IPS-18c (cell line): ENCODE measurements at regions not wholly inside any gene's neighbourhood (a gene's known extent, or its start where the extent isn't known, plus 50 kb on each side); places are given as distances from the start of the nearest gene placed in this dataset.

Experiments used
- H3K4me3 ChIP-seq: 2 replicates; pipeline ENCODE4 v1.7.0; 2013; ENCODE audit warnings: low read depth, mild to moderate bottlenecking, low read length, moderate library complexity; ENCODE audit not compliant: insufficient read depth
- H3K9me3 ChIP-seq: one replicate; pipeline ENCODE4 v1.6.1; 2013; ENCODE audit warnings: mild to moderate bottlenecking, low read length, moderate library complexity; ENCODE audit not compliant: control insufficient read depth, insufficient read depth

DNA sequence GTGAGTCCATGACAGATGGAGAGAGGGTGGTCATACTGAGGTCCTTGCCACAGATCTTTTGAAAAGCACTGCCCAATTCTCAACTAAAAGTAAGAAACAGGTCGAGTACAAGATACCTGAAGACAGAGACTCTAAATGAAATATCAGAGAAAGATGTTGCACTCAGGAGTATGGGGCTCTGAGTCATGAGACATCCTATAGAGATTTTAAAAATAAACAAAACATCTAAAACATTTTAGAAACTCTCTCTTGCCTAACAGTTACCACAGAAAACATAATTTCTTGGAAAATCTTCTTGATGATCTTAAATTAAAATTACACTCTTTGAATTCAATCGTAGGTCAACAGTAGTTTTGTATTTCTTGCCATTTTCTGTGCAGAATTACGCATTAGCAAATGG, 348.9 kb upstream of the MARCKS start:
- no peak overlapping the region for H3K4me3 ChIP-seq
- no peaks in the 10 kb centered on the region for H3K9me3 ChIP-seq

DNA sequence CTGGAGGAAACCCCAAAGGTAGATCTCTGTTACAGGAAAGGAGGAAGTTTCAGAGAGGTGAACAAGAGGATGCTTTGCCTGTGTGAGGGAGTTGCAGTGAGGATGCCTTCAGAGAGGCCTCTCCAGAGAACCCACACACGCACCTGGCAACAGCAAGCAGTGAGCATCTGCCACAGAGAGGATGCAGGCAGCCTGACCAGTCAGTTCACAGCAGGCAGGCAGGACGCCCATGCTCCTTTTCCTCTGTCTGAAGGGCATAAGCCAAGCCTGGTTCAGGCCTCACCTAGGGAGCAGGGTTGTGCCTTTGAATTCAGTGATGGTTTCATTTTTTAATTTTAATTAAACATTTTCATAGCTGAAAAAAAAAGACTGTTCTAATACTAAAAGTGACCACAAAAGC, 346.0 kb upstream of the MARCKS start:
- Histone ChIP-seq H3K4me3 (no peak overlapping the region), H3K9me3 (no peaks in the 10 kb centered on the region)

DNA sequence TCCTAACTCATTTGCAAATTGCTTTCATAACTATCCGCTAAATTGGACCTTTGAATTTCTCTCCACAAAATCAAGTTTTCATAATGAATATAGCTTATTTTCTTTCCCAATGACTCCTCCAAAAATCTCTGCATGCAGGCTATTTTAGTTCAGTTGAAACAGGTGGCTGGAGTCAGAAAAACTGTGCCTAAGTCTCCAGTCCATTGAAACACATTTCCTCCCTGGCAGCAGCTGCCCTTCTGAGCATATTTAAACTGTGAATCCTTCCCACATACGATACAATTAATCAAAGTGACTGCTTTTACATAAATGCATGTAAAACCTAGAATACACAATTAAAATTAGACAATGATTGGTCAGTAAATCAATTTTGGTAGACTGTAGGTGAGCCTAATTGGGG, 344.6 kb upstream of the MARCKS start:
- H3K4me3 ChIP-seq = no peak overlapping the region
- H3K9me3 ChIP-seq = no peaks in the 10 kb centered on the region

DNA sequence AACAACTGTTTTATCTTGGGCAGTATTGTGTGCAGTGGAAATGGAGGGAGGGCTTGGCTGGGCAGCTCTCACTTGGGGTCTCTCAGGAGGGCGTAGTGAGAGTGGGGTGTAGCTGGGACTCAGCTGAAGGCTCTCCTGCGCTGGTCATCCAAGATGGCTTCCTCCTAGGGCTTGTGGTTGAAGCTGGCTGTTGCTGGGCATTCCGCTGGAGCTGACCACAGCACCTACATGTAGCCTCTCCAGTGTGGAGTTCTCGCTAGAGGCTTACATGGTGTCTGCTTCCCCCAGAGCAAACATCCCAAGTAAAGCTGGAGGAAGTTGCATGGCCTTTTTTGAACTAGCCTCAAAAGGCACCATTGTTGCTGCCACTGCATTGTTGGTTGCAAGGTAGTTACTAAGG, 344.1 kb upstream of the MARCKS start:
- no peaks in the 10 kb centered on the region for H3K9me3 ChIP-seq
- no peak overlapping the region for H3K4me3 ChIP-seq

DNA sequence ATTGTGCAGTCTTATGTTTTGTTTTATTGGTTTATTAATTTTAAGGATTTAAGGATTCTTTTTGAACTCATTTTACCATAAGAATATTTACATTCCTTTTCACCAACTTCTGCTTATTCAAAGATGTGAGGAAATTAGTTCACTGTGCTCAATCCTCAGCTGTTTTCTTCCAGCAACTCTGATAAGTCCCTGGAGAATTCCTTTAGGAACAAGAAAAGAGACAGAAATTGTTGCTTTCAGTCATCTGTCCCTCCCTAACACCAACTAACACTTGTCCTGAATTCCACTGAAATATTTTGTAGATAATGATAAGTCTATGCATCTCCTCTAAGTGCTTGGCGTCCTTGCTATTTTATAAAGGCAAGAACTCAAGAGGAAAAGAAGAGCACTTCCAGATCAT, 334.8 kb upstream of the MARCKS start:
- H3K4me3 ChIP-seq = no peak overlapping the region
- no peaks in the 10 kb centered on the region for H3K9me3 ChIP-seq

DNA sequence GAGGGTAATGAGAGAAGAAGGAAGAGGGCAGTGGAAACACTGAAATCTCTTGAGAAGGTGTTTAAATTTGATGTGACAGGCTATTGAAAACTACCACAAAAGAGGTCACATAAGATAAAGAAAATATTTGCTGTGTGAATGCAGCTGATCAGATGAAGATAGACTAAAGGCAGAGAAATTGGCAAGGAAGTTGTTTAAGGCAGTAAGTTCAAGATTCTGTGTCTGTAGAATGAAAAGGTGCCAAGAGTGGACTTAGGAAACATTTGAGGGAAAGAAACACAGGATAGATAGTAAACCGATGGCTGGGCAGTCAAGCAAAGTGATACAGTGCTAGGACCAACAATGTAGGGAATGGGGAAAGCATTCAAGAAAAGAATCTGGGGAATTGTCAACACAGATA, 332.3 kb upstream of the MARCKS start:
- Histone ChIP-seq H3K9me3 (no peaks in the 10 kb centered on the region), H3K4me3 (no peak overlapping the region)

DNA sequence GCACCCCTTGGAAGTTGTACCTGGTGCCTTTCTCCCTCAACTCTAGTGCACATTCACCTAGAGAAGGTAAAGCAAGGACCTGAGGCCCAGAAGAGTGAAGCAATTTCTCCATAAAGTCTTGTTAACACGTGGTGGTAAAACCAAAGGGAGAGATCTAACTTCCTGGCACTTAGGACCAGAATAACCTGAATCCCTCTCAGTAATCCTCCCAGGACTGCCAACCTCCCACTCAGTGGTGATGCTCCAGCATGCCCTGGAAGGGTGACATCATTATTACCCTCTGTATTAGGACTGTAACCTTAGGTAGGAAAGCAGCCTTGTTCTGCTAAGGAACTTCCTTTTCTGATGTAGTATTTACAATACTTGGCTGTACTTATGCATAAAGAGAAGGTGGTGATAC, 330.6 kb upstream of the MARCKS start:
- no peaks in the 10 kb centered on the region for H3K9me3 ChIP-seq
- no peak overlapping the region for H3K4me3 ChIP-seq

DNA sequence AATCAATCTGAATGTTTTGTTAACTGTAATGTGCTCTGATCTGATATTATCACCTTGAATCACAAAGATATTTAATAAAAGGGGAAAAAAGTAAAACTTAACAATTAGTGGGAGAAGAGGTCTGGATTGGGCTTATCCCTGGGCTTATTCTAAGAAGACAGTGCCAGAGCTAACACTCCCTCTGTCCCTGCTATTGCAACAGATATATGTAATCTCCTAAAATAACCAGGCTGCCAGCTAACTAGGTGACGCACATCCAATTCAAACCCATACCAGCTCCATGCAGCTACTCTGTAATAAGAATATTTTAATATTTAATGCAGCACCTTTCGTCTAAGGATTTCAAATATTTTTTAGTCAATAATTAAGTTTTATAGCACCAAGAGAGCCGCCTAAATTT, 330.1 kb upstream of the MARCKS start:
- H3K4me3 ChIP-seq = no peak overlapping the region
- no peaks in the 10 kb centered on the region for H3K9me3 ChIP-seq

DNA sequence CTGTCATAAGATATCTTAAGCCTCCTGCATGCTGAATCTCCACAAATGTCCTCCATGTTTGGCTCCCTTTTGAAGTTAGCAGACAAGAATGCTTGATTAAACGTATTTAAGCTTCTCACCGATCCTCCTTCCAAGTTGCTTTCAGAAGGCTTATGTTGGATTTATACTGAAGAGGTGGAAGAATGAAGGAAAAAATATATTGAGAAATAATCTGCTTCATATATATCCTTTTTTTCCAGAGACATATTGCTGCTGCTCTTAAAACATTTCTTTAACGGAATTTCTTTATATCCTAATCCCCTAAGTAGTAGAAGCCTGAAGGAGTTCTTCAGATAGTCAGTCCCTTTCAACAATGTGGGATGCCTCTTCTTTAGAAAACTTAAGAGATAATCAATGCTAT, 329.0 kb upstream of the MARCKS start:
- H3K4me3 ChIP-seq = no peak overlapping the region
- H3K9me3 ChIP-seq = no peaks in the 10 kb centered on the region

DNA sequence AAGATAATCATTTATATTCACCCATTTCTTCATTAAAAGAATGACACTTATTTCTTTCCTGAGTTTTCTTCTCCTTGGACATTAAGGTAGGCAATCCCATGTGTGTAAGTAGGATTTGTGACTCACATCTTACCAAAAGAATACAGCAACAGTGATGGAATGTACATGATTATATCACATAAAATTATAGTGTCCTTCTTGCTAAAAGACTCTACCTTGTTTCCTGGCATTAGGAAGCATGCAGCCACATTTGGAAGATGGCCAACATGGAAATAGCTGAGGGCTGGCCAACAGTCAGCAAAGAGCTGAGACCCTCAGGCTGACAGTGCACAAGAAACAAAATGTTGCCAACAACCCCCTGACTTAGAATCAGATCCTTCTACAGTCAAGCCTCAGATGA, 327.9 kb upstream of the MARCKS start:
- no peak overlapping the region for H3K4me3 ChIP-seq
- H3K9me3 ChIP-seq = no peaks in the 10 kb centered on the region

DNA sequence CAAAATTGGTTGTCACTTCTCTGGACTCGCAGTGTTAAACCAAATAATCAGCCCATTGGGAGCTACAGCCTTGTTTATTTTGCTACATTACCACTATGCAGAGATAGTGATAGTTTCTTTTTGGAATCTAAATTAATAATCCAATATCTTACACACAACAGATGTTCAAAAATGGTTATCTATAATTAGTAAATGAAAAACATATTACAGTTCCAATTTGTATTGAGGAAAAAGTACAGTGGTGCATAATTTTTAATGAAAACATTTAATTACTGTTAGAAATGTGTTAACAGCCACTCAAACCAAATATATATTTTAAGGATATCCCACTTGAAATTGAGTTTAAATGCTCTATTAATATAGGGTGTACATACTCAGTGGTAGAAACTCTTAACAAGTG, 327.3 kb upstream of the MARCKS start:
- Histone ChIP-seq H3K4me3 (no peak overlapping the region), H3K9me3 (no peaks in the 10 kb centered on the region)

DNA sequence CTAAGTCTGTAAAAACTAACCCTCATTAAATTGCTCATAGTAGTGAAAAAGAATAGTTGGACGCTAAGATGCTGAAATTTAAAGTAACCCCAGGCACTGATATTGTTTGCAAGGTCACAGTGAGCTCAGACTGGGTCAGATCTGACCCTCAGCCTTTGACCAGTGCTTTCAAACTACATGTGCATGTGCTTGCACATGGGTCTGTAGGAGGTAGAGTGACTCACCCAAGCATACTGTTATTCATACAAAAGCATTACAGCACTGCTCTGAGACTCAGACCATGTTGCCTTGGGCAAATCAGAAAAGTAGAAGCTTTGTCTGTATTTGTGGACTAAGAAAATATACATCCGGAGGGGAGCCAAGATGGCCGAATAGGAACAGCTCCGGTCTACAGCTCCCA, 326.4 kb upstream of the MARCKS start:
- no peak overlapping the region for H3K4me3 ChIP-seq
- H3K9me3 ChIP-seq = no peaks in the 10 kb centered on the region

DNA sequence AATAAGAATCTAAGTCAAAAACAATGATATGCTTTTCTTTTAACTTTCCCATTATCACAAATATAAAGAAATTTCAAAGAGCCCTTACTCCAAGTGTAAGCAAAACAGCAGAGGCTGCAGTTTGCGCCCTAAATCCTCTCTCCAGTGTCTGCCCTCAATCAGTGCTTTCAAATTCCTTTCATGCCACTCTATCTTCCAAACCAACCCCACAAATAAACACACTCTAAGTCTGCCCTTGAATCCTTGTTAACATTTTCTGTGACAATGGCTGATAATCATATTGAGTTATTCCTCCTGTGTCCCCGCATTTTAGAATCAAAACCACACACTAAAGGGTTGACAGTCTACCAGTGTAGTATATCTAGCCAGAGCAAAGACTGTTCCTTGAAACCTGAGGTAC, 317.9 kb upstream of the MARCKS start:
- H3K9me3 ChIP-seq = no peaks in the 10 kb centered on the region
- no peak overlapping the region for H3K4me3 ChIP-seq

DNA sequence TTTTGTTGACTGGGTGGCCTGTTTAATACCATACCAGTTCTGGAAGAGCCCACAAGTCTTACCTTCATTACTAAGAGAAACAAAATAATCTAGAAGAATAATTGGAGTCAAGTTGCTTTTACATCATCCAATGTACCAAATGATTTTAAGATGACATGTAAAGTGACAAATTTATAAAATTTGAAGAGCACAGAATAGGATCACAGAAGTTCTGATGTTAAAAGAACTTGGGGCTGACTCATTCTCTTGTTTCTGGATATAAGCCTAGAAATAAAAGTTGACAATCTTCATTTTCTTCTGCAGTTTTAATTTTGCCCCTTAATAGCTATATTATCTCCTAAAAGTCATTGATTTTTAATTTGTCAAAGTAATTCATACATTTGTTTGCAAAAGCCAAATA, 317.5 kb upstream of the MARCKS start:
- H3K9me3 ChIP-seq = no peaks in the 10 kb centered on the region
- no peak overlapping the region for H3K4me3 ChIP-seq

DNA sequence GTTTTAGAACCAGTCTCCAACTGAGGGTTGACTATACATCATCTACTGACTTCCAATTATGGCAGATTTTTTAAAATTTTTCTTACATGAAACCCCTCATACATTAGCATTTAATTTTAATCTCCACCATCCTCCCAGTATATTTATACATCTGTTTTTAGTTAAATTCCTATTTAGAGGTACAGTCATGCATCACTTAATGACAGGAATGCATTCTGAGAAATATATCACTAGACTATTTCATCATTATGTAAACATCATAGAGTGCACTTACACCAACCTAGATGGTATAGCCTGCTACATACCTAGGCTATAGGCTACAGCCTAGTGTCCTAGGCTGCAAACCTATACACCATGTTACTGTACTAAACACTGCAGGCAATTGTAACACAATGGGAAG, 316.7 kb upstream of the MARCKS start:
- Histone ChIP-seq H3K9me3 (no peaks in the 10 kb centered on the region), H3K4me3 (no peak overlapping the region)

DNA sequence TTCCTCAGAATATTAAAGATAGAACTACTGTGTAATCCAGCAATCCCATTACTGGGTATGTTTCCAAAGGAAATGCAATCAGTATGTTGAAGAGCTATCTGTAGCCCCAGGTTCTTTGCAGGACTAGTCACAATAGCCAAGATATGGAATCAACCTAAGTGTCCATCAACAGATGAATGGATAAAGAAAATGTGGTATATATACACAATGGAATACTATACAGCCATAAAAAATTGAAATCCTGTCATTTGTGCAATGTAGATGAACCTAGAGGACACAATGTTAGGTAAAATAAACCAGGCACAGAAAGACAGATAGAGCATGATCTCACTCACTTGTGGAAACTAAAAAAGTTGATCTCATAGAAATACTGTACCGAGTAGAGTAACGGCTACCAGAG, 306.0 kb upstream of the MARCKS start:
- Histone ChIP-seq H3K9me3 (no peaks in the 10 kb centered on the region), H3K4me3 (no peak overlapping the region)

DNA sequence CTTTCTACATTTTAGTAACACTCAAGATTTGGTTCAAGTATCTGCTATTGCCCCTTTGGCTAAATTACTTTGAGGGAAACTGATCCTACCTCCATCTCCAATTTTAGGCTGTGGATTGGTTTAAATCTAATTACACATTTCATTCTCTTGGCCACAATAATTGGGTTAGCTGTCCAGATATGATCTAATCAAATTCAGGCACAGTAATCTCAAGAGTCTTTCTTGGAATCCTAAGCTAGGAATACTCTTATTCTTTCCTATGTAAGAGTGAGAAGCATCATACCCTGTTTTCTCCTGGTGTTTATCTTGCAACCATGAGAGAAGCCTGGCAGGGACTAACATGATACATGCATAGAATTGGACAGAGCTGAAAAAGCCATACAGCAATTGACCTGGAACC, 300.4 kb upstream of the MARCKS start:
- Histone ChIP-seq H3K9me3 (peaks cover 2% of the 10 kb centered on the region), H3K4me3 (no peak overlapping the region)

DNA sequence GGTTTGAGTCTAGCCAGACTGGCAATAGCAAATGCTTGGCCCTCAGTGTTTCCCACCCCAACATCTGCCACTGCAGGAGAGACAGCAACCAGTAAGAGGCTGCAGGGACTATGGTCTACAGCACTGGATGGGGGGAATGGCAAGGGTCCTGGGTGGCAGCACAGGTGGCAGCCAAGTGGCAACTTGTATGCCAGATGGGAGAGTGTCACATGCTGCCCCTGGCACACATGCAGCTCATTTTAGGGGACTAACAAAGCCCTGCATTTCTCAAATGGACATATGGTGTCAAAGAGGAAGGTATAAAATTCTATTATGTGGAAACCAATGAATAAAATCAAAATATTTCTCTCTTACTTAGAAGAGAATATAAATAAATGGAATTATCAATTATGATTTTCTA, 298.7 kb upstream of the MARCKS start:
- no peak overlapping the region for H3K4me3 ChIP-seq
- H3K9me3 ChIP-seq = peaks cover 2% of the 10 kb centered on the region

DNA sequence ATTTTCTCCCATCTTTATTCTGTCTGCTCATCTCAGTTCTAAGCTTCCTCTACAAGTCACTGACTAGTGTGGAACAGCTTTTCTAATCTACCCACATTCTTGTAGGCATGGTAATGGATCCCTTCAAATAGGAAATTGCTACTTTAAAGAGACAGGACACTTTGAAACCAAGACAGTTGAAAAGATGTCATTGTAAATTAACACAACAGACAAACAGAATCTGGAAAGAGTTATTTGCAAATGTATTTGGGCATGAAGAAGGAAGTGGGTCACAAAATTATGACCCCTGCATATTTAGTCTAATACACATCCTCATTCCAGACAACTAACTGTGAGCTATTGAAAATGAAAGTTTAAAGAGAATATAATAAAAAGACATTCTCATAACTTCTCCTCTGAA, 298.2 kb upstream of the MARCKS start:
- Histone ChIP-seq H3K9me3 (peaks cover 2% of the 10 kb centered on the region), H3K4me3 (no peak overlapping the region)

DNA sequence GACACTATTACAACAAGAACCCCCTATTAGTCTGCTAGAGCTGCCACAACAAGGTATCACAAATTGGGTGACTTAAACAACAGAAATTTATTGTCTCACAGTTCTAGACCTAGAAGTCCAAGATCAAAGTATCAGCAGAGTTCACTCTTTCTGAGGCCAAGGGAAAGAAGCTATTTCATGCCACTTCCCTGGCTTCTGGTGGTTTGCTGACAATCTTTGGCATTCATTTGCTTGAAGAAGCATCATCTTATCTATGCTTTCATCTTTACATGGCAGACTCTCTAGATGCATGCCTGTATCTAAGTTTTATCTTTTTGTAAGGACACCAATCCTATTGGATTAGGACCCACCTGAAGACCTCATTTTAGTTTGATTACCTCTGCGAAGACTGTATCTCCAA, 296.8 kb upstream of the MARCKS start:
- no peak overlapping the region for H3K4me3 ChIP-seq
- peaks cover 2% of the 10 kb centered on the region for H3K9me3 ChIP-seq
